T-helper 2 cell treated with Interferon-gamma antibody and Interleukin-4, amounts not matched to agents 100 ng/mL and 5 ng/mL, for 36 hours (primary cell): ENCODE measurements at regions not wholly inside any gene's neighbourhood (a gene's known extent, or its start where the extent isn't known, plus 50 kb on each side); places are given as distances from the start of the nearest gene placed in this dataset.
"Not testable (repeated sequence)": the region's sequence is repeated elsewhere in the genome, so short reads cannot be mapped to it uniquely, and the experiment has no call there.

Experiments used
- intact Hi-C: fragments of 100-400 bp; cut with micrococcal nuclease; formaldehyde crosslinking; loops from one replicate; pipeline ENCODE4 v1.15.1; 2023

- intact Hi-C loops = no loop called here
Measured at GRCh38 chr2:195471807-195472206, 185.2 kb upstream of the SLC39A10 start.

- intact Hi-C loops = no loop called here
Measured at GRCh38 chr2:195471163-195471562, 185.9 kb upstream of the SLC39A10 start.

- intact Hi-C loops = no loop called here
Measured at GRCh38 chr2:195470622-195471021, 186.4 kb upstream of the SLC39A10 start.

GRCh38 chr2:195468771-195469170 is 188.3 kb upstream of the SLC39A10 start:
- intact Hi-C loops = no loop called here

- intact Hi-C loops = no loop called here
Measured at GRCh38 chr2:195466427-195466826, 190.6 kb upstream of the SLC39A10 start.

GRCh38 chr2:195461010-195461409 is 196.0 kb upstream of the SLC39A10 start:
- intact Hi-C loops = no loop called here

- intact Hi-C loops = no loop called here
Measured at GRCh38 chr2:195458936-195459335, 198.1 kb upstream of the SLC39A10 start.

GRCh38 chr2:195457873-195458272 is 199.2 kb upstream of the SLC39A10 start:
- intact Hi-C loops = no loop called here

- intact Hi-C loops = no loop called here
Measured at GRCh38 chr2:195456771-195457170, 200.3 kb upstream of the SLC39A10 start.

GRCh38 chr2:195451160-195451559 is 205.9 kb upstream of the SLC39A10 start:
- intact Hi-C loops = no loop called here

GRCh38 chr2:195450552-195451113 is 206.4 kb upstream of the SLC39A10 start:
- intact Hi-C loops = no loop called here

GRCh38 chr2:195447323-195447975 is 209.6 kb upstream of the SLC39A10 start:
- intact Hi-C loops = no loop called here

GRCh38 chr2:195445639-195446038 is 211.4 kb upstream of the SLC39A10 start:
- intact Hi-C loops = no loop called here

- intact Hi-C loops = no loop called here
Measured at GRCh38 chr2:195443926-195444325, 213.1 kb upstream of the SLC39A10 start.

GRCh38 chr2:195442458-195443175 is 214.4 kb upstream of the SLC39A10 start:
- intact Hi-C loops = no loop called here

- intact Hi-C loops = no loop called here
Measured at GRCh38 chr2:195438692-195439091, 218.3 kb upstream of the SLC39A10 start.

GRCh38 chr2:195437521-195437920 is 219.5 kb upstream of the SLC39A10 start:
- intact Hi-C loops = no loop called here

- intact Hi-C loops = no loop called here
Measured at GRCh38 chr2:195434346-195434745, 222.7 kb upstream of the SLC39A10 start.

GRCh38 chr2:195433729-195434128 is 223.3 kb upstream of the SLC39A10 start:
- intact Hi-C loops = not testable (repeated sequence)

GRCh38 chr2:195428673-195429072 is 228.4 kb upstream of the SLC39A10 start:
- intact Hi-C loops = no loop called here

- intact Hi-C loops = no loop called here
Measured at GRCh38 chr2:195425328-195425727, 231.7 kb upstream of the SLC39A10 start.

GRCh38 chr2:195419033-195419432 is 238.0 kb upstream of the SLC39A10 start:
- intact Hi-C loops = no loop called here
